ENCODE measurements at regions not wholly inside any gene's neighbourhood (a gene's known extent, or its start where the extent isn't known, plus 50 kb on each side); places are given as distances from the start of the nearest gene placed in this dataset.
A peak's percentile ranks its signal among the peaks of the same experiment; 100 is the strongest.

DNA sequence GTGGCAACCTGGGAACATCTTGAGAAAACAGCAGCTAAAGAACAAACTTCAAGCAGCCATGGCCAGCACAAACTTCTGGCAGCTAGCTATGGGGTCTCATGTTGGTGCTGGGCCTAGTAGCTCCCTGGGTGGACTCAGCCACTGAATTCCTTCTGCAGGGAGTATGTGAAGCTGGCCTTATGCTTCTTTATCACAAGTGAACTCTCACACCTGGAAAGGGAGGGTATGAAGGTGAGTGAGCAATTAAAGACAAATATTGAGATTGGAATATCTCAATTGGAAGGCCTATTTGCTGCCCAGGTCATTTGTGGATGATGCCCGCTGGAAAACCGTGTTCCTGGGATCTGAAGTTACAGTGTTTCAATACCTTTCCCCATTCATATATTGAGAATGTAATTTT lies 153.3 kb upstream of the RPS6KA3 start:
- no peak for DNase-seq

DNA sequence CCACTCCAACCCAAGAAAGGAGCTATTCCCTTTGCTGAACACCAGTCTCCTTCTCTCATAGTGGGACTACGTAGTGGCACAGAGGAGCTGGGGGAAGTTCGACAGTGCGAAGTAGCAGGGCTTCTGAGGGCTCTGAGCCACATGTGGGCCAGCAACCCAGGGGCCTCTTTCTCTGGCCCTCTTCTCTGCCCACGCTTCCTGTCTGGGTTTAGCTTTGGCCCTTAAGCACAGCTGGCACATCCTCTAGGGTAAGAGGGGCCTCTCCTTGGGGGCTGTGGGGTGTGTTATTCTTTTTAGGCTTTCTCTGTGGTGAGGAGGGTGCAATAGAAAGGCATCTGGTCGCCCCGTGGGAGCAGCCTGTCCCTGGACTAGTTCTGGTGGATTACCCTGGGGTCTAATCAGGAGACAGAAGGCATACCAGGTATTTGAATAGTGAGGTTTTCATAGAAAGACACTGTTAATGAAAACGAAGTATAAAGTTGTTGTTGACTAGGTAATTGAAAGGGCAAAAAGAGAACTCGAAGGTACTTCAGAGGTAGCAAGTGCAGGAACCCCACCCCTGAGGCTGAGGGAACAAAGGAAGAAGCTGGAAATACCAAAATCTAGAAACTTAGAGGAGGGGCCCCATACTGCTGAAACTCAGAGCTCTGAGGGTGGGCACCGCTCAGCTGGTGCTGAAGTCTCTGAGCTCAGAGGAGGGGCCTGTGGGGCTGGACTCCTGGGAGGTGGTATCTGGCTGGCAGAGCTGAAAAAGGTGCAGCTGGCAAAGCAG lies 151.9 kb upstream of the RPS6KA3 start:
- DNase-seq: no peak

DNA sequence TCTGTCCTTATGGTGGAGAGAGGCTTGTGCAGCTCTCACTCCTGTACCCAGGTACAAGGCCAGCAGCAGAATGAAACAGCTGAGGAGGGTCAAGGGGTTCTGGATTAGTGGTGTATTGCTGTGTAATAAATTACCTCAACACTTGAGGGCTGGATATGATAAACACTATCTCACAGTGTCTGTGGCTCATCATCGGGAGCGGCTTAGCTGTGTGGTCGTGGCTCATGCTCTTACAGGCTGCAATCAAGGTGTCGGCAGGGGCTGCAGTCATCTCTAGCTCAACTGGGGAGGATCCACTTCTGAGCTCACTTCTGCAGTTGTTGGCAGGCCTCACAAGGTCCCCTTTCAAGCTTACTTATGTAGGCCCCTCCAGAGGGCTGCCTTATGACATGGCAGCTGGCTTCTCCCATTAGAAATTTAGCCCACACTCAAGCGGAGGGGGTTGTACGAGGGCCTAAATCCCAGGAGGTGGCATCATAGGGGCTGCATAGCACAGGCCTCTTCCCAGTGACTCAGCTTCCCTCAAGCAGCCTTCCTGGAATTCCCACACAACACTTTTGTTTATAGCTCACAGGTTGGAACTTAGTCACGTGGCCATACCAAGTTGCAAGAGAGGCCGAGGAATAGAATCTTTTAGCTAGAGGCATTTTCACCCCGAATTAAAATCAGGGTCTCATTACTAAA lies 148.2 kb upstream of the RPS6KA3 start:
- no peak for DNase-seq

DNA sequence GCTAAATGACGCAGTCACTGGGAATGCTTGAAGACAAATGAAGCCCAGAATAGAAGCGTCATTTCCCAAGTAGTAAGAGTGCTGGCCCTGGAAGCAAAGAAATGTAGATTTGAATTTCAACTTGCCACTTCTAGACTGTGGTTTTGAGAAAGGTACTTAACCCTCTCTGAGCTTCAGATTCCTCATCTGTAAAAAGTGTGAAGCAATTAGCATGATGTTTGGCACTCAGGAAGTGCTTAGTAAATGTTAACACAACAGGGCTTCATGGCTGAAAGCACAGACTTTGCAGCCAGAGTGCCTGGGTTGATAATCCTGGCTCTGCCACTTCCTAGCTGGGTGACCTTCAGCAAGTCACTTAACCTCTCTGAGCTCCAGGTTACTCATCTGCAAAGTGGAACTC lies 147.4 kb upstream of the RPS6KA3 start:
- DNase-seq: no peak

DNA sequence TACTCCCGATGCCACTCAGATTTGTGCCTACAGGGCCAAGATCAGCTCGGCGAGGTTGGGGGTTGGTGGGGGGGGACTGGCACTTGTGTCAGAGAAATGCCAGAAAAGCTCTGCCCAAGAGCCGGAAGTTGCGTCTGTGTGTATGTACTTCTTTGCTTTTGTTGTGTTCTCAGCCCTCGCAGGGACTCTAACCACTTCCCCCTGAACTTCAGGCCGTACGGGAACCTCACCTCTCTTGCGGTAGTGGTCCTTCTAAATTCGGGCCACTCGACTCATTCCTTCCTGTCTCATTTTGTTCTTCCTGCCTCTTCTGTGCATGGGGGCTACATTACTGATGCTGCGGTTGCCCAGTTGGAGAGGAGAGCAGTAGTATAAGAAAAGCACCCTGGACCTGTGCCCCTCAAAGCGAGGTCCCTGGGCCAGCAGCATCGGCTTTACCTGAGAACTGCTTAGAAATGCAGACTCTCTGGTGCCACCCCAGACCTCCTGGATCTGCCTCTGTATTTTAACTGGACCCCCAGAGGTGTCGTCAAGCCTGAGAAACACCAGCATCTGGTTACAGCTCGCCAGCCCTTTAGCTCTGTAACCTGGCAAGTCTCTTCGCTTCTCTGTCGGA lies 146.3 kb upstream of the RPS6KA3 start:
- DNase-seq: peak; percentile 13

DNA sequence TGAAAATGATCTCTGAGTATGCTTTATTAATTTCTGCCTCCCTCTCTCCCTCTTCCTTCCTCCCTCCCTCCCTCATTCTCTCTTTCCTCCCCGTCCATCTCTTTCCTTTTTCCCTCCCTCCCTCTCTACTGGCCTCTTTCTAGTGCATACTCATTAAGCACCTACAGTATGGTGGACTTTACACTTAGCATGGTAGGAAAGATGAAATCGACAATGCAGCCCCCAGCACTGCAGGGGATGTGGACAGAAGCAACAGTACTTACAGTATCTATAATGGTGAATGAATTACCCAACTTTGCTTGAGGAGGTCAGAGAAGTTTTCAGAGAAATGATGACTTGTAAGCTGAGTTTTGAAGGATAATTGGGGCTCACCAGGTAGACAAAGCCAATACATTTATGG lies 143.8 kb upstream of the RPS6KA3 start:
- no peak for DNase-seq

DNA sequence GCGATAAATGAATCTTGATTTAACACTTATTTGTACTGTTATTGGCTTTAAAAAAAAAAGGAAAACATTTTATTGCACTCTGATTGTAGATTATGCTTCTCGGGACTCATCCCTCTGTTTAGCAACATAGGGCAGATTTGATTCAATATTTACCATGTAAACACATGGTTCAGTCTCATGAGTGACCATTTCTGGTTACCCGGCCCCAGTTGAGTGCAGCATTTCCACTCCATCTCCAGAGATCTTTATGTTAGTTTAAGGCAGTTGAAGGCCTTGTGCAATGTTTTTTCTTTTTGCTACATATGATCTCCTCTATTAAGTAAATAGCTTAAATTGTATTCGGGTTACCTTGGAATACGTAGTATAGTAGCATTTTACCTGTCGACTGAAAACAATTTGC lies 143.3 kb upstream of the RPS6KA3 start:
- DNase-seq: no peak

DNA sequence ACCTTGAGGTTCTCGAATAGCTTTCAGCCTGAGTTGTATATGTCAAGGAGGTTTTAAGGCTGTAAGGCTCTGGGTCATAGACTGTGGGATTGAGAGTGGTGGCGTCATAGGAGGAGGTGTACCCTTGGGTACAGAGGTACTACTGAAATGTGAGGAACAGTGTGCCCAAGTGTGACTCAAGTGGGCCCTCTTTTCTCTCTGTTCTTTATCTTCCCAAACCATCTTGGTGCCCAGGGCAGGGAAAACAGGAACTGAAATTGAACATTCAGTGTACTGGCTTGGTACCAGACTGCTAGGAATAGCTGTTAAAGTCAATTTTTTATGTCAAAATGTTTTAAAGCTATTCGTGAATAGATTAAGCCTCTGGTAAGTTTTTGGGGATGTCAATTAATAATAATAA lies 136.2 kb upstream of the RPS6KA3 start:
- no peak for DNase-seq

DNA sequence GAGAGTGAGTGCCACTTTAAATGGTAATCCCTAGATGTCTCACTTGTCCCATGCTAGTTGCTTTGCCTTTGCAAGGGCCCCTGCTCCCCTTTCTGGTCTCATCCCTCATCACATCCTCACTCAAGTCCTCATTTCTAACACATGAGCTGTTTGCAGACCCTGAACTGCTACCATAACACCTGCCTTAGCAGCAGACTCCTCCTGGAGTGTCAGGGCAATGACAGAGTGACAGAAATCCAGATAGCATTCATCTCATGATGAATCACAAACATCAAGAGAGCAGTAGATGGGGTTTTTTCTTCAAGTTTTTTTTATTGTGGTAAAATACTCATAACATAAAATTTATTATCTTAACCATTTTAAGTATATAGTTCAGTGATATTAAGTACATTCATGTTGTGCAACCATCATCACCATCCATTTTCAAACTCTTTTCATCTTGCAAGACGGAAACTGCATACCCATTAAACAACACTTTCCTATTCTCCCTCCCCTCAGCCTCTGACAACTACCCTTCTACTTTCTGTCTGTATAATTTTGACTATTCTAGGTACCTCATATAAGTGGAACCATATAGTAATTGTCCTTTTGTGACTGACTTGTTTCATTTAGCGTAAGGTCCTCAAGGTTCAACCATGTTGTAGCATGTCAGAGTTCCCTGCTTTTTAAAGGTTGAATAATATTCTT lies 133.2 kb upstream of the RPS6KA3 start:
- no peak for DNase-seq

DNA sequence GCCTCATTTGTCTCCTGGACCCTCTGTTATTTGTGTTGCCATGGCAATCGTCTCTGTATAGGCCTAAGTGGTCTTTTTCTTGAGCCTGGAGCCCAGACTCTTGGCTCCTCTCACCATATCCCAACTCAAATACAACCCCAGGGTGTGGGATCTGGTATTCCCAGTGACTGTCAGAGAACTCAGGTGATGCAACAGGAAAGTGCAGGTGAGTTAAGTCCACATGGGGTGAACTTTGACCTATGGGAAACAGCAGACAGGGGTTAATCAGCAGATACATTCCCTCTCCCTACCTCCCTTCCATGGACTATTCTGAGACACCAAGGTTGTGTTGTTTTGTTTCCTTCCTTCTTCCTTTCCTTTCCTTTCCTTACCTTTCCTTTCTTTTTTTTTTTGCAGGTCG lies 130.9 kb upstream of the RPS6KA3 start:
- DNase-seq: no peak

DNA sequence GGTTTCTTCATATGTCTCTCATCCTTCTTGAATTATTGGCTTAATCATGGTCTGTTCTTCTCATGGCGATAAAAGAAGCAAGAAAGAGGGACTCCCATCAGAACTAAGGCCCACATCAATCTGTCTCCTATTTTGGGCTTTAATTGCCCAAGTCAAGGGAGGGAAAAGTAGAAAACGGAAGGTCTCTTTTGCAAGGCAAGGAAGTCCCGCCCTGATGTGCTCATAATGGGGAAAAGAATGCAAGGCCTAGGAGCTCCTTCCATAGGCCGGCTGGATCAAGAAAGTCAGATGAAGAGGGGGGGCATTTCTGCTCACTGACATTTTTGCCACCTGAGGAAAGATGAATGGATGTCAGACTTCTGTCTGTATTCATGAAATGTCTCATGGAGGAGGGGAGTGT lies 127.7 kb upstream of the RPS6KA3 start:
- no peak for DNase-seq

DNA sequence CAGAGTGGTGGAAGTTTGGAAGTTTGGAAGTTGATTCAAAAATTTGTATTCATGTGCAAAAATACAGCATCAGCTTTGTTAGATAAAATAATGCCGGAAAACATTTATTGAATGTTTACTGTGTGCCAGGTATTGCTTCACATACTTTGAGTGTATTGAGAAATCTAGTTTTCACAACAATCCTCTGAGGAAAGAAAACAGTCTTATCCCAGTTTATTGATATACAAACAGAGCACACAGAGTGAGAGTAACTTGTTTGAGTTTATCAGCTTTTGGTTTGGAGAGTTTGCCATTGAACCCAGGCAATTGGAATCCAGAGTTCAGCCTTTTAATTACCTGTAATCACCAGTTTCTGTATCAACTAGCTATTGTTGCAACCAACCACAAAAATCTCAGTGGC lies 127.2 kb upstream of the RPS6KA3 start:
- DNase-seq: no peak

DNA sequence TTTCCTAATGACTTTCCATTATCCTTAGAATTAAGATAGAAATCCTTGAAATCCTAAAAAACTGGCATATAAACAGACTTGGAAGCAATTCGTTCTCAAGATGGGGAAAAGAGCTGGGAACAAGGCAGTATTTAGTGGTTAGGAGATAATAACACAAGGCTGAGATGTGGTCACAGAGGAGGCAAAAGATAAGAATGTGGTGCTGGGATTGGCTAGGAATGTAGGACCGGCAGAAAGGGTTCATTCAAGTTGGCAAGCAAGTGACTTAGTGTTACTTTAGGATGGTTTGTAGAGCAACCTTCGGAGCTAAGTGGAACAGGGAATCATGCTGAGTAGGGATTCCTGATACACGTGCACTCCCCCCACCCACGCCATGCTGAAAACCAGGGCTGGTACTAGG lies 121.9 kb upstream of the RPS6KA3 start:
- DNase-seq: no peak

DNA sequence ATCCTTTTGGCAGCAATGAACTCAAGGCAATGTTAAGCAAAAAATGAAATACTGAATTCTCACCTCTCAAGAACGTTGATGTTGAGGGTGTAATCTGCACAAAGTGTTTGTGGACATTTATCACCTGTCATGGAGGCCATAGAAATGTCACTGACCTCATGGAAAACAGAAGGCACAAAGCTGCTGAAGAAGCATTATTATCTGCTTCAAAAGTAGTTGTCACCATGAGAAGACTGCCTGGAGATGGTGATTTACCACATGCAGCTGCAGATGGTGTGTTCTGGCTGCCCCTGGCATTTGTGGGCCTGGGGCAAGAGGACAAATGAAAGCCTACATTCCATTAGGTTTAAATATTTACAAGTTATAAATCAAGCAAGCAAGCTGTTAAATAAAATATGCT lies 116.8 kb upstream of the RPS6KA3 start:
- DNase-seq: no peak

DNA sequence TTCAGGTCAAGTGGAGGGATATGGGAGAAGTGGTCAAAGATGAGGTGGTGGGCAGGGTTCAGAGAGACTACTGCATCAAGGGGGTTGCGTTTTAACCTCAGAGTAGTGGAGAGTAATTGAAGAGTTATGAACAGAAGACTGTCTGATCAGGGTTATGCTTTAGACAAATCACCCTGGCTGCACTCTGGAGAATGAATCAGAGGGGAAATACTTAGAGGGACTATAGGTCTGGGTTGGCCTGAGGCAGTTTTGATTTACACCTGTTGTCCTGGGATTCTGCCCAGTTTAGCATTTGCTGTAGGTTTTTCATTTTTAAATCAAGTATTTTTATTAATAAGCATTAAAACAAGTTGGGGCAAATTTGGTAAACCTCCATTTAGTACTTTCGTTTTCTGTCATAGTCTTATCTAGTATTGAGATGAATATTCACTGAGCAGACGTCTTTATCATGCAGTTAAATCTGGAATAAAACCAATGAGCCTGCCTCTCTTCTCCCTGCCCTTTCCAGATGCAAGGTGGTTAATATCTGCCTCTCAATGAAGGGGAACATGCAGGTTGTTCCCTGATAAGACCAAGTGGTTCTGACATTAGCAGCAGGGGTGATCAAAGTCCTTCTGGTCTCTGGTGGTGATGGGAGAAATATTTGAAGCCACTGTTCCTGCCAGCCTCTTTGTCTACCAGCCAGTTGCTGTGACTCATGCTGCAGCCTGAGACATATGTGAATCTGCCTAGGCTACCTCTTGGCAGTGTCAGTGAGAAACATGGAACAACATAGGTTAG lies 116.0 kb upstream of the RPS6KA3 start:
- no peak for DNase-seq

DNA sequence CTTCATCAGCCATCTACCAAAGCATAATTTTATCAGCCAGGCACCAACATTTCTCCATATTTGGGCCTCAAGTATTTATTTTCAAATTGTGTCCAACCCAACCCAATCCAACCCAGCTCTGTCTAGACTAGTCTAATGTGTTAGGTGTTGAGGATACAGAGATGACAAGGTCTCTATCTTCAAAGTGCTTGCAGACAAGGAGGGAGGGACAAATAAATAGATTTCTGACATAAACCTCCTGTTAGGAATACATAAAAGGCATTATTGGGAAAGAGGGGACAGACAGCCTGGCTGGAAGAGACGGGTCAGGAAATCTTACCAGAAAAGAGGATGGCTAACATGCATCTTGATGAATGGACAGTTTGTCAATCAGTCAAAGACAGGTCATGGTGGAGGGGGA lies 115.4 kb upstream of the RPS6KA3 start:
- no peak for DNase-seq

DNA sequence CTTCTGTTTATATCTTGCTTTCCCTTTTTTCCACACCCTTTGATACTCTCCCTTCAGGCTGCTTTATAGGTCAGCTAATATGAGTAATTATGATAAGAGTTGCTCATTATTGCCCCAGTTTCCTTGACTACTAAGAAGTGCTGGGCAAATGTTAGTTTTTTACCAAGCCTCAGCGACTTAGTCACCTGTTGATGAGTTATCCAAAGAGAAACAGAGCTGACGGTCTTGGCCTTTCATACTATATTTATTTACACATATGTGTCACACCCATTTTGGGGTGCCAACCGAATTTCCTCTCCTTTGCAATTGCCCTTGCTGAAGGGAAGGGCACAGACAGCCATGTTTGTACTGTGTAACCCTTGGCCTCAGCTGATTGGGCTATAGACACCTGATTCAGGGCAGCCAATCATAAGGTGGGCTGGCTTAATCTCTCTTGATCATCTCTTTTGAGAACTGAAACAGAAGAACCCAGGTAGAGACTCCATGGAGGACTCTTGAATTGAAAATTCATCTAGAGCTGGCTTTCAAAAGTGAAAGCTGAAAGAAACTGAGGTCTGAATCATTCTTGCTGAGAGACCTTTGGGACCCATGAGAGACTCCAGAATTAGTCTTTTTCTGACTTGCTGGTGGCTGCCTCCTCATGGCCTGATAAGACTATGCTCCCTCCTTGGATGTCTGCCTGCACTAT lies 111.7 kb upstream of the RPS6KA3 start:
- peak; percentile 6 for DNase-seq

DNA sequence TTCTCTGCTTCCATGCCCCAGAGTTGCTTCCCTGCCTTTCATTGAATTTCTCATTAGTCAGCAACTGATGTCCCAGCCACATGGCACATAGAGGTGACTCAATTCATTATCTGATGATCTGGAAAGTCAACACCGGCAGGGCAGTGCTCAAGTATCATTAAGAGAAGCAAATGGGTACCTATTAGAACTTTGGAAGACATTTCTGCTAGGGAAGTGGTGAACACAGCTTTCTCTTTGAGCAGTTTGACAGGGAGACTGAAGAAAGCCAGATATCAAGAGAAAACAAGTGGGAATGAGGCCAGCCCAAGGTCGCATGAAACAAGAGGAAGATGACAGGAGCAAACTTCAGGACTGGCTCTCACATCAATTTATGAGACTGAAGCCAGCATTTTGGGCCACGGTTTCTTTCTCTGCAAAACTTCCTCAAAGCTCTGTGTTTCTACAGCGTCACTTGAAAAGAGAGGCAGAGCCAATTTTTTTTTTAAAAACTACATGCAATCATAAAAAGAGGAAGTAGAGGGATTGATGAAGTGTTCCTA lies 108.3 kb upstream of the RPS6KA3 start:
- no peak for DNase-seq

DNA sequence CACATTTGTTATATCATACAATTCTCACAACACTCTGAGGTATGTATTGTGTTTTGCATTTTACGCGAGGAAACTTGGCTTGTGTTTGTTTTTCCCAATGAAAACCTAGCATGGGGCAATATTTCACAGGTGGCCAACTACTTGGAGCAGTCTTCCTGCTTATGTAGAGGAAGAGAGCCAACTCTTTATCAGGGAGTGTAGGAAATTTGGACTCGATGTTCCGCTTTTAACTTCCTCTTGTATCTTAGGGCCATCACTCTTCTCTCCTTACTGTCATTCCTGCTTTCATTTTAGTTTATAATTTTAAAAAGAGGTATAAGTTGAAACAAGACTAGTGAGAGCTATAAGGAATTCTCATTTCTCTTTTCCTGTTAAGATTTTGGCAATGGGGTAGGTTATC lies 107.7 kb upstream of the RPS6KA3 start:
- no peak for DNase-seq

DNA sequence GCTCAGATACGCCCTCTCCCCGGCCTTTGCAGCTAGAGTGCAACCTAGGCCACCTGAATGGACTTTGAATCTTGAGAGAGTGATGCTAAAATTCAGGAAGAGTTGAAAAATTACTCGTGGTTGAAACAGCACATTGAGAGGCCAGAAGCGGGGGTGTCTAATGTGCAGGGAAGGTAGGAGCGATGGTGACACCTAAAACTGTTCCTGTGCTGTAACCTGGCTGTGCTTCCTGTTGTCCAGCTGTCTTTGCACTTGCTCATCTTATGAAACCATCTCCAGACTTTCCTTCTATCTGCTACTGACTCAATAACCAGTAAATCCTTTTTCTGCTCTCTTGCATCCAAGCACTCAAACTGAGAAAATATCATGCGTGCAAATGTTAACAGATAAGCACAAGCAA lies 106.4 kb upstream of the RPS6KA3 start:
- no peak for DNase-seq

DNA sequence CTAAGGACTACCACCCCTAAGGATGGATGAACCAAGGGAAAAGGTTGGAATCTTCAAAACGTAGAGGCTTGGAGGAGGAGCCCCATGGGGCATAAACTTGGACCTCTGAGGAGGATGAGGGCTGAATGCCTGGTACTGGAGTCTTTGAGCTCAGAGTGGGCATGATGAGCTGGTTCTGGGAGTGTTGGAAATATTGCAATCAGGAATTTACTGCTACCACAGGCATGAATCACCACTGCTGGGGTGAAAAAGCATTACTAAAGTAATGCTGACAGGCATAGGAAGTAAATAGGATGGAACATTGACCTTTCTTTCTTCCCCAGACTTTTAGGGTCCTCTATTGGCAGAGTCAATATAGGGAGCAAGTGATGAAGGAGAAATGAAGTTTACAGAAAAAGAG lies 105.8 kb upstream of the RPS6KA3 start:
- no peak for DNase-seq

DNA sequence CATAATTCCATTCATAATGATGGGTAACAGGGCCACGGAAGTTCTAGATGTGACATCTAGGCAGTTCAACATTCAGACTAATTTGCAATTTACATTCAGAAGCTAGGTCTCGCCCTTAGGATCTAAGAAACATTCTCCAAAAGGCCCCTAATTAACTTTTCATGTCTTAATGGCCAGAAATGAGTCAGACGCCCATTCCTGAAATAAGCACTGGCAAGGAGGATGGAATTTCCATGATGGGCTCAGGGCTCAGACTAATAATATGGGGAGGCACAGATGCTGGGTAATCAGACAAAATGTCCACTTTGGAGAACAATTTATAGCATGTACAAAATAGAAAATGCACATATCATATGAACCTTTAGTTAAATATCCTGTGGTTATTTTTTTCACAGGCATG lies 102.8 kb upstream of the RPS6KA3 start:
- DNase-seq: no peak
